ENCODE measurements at regions not wholly inside any gene's neighbourhood (a gene's known extent, or its start where the extent isn't known, plus 50 kb on each side); places are given as distances from the start of the nearest gene placed in this dataset.

DNA sequence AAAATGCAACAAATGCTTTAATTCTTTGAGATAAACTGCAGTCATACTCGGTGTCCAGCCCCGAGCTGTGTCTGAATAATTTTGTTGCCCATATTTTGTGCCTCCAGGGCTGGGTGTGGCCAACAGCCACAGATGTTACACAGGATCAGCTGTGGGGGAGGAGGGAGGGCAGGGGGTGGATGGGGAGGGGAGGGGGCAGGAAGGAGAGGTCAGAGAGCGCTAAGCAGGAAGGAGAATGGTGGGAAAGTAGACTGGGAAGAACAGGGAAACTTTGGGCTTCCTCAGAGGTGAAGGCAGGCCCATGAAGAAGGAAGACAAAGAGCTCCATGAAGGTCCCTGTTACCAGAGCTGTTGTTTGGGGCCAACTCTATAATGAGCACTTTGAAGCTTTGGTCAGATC lies 295.8 kb downstream of the COG6 start:
- H2AFZ ChIP-seq (ENCODE audit: low read depth, low read length): no peak overlapping the region
- H3K79me2 ChIP-seq (ENCODE audit: control insufficient read depth, insufficient read depth, low read length): no peaks in the 10 kb centered on the region
- ChIA-PET CTCF (ENCODE audit: low intra/inter-chr PET ratio) (no interaction called here), POLR2A (no interaction called here)
- no TSS peak for BruUV-seq (replicated peaks)
- ATAC-seq: no peak
- WGBS (ENCODE audit: insufficient coverage, low coverage, missing lambda C conversion rate): 0% methylated on average over 2 of the region's 3 CpGs
- H4K20me1 ChIP-seq (replicated peaks; ENCODE audit: control insufficient read depth, insufficient read depth, low read length): no peaks in the 10 kb centered on the region
- H3K4me1 ChIP-seq (replicated peaks in 1 of 2; ENCODE audit: control insufficient read depth in 2 of 2, insufficient read depth in 2 of 2, low read length in 2 of 2): no peaks in the 10 kb centered on the region
- no peak overlapping the region for H3K9ac ChIP-seq (ENCODE audit: insufficient read depth in 1 of 2, low read depth in 2 of 2, low read length in 2 of 2)
- H3K36me3 ChIP-seq (ENCODE audit: control insufficient read depth, insufficient read depth, low read length): no peaks in the 10 kb centered on the region
- H3K4me2 ChIP-seq (ENCODE audit: insufficient read depth, low read length): no peak overlapping the region
- H3K9me1 ChIP-seq (ENCODE audit: control insufficient read depth, insufficient read depth, low read length): no peaks in the 10 kb centered on the region
- H3K4me3 ChIP-seq: no peak overlapping the region
- FAIRE-seq: no peak
- in situ Hi-C loops (cut with MboI): no loop called here
- no peak for DNase-seq (ENCODE audit: extremely low read depth in 1 of 4, low spot score in 3 of 4)
- no peak overlapping the region for H3K27ac ChIP-seq (ENCODE audit: extremely low read depth, low read depth, low read length)
- TF ChIP-seq FUS (optimal IDR thresholded peaks at IDR 0.05; ENCODE audit: low read depth, low read length) (no peak), ERF (CRISPR knock-in tag; IDR thresholded peaks at IDR 0.05) (no peak), GTF2E2 (tag; IDR thresholded peaks at IDR 0.05) (no peak), HNRNPK (IDR thresholded peaks at IDR 0.05; ENCODE audit: low read depth, low read length, poor library complexity, severe bottlenecking) (no peak), POLR3G (IDR thresholded peaks at IDR 0.05; ENCODE audit: extremely low read depth, insufficient read length, insufficient replicate concordance) (no peak)
- TF ChIP-seq, protein P1, sequence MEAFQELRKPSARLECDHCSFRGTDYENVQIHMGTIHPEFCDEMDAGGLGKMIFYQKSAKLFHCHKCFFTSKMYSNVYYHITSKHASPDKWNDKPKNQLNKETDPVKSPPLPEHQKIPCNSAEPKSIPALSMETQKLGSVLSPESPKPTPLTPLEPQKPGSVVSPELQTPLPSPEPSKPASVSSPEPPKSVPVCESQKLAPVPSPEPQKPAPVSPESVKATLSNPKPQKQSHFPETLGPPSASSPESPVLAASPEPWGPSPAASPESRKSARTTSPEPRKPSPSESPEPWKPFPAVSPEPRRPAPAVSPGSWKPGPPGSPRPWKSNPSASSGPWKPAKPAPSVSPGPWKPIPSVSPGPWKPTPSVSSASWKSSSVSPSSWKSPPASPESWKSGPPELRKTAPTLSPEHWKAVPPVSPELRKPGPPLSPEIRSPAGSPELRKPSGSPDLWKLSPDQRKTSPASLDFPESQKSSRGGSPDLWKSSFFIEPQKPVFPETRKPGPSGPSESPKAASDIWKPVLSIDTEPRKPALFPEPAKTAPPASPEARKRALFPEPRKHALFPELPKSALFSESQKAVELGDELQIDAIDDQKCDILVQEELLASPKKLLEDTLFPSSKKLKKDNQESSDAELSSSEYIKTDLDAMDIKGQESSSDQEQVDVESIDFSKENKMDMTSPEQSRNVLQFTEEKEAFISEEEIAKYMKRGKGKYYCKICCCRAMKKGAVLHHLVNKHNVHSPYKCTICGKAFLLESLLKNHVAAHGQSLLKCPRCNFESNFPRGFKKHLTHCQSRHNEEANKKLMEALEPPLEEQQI (IDR thresholded peaks at IDR 0.05): no peak
- TF ChIP-seq, protein P2, sequence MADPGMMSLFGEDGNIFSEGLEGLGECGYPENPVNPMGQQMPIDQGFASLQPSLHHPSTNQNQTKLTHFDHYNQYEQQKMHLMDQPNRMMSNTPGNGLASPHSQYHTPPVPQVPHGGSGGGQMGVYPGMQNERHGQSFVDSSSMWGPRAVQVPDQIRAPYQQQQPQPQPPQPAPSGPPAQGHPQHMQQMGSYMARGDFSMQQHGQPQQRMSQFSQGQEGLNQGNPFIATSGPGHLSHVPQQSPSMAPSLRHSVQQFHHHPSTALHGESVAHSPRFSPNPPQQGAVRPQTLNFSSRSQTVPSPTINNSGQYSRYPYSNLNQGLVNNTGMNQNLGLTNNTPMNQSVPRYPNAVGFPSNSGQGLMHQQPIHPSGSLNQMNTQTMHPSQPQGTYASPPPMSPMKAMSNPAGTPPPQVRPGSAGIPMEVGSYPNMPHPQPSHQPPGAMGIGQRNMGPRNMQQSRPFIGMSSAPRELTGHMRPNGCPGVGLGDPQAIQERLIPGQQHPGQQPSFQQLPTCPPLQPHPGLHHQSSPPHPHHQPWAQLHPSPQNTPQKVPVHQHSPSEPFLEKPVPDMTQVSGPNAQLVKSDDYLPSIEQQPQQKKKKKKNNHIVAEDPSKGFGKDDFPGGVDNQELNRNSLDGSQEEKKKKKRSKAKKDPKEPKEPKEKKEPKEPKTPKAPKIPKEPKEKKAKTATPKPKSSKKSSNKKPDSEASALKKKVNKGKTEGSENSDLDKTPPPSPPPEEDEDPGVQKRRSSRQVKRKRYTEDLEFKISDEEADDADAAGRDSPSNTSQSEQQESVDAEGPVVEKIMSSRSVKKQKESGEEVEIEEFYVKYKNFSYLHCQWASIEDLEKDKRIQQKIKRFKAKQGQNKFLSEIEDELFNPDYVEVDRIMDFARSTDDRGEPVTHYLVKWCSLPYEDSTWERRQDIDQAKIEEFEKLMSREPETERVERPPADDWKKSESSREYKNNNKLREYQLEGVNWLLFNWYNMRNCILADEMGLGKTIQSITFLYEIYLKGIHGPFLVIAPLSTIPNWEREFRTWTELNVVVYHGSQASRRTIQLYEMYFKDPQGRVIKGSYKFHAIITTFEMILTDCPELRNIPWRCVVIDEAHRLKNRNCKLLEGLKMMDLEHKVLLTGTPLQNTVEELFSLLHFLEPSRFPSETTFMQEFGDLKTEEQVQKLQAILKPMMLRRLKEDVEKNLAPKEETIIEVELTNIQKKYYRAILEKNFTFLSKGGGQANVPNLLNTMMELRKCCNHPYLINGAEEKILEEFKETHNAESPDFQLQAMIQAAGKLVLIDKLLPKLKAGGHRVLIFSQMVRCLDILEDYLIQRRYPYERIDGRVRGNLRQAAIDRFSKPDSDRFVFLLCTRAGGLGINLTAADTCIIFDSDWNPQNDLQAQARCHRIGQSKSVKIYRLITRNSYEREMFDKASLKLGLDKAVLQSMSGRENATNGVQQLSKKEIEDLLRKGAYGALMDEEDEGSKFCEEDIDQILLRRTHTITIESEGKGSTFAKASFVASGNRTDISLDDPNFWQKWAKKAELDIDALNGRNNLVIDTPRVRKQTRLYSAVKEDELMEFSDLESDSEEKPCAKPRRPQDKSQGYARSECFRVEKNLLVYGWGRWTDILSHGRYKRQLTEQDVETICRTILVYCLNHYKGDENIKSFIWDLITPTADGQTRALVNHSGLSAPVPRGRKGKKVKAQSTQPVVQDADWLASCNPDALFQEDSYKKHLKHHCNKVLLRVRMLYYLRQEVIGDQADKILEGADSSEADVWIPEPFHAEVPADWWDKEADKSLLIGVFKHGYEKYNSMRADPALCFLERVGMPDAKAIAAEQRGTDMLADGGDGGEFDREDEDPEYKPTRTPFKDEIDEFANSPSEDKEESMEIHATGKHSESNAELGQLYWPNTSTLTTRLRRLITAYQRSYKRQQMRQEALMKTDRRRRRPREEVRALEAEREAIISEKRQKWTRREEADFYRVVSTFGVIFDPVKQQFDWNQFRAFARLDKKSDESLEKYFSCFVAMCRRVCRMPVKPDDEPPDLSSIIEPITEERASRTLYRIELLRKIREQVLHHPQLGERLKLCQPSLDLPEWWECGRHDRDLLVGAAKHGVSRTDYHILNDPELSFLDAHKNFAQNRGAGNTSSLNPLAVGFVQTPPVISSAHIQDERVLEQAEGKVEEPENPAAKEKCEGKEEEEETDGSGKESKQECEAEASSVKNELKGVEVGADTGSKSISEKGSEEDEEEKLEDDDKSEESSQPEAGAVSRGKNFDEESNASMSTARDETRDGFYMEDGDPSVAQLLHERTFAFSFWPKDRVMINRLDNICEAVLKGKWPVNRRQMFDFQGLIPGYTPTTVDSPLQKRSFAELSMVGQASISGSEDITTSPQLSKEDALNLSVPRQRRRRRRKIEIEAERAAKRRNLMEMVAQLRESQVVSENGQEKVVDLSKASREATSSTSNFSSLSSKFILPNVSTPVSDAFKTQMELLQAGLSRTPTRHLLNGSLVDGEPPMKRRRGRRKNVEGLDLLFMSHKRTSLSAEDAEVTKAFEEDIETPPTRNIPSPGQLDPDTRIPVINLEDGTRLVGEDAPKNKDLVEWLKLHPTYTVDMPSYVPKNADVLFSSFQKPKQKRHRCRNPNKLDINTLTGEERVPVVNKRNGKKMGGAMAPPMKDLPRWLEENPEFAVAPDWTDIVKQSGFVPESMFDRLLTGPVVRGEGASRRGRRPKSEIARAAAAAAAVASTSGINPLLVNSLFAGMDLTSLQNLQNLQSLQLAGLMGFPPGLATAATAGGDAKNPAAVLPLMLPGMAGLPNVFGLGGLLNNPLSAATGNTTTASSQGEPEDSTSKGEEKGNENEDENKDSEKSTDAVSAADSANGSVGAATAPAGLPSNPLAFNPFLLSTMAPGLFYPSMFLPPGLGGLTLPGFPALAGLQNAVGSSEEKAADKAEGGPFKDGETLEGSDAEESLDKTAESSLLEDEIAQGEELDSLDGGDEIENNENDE (IDR thresholded peaks at IDR 0.05; ENCODE audit: low read depth, low read length): no peak
- H3K9me3 ChIP-seq (replicated peaks; ENCODE audit: control insufficient read depth, insufficient read depth, low read depth, low read length): no peaks in the 10 kb centered on the region
- H3K27me3 ChIP-seq (ENCODE audit: control insufficient read depth in 2 of 2, insufficient read depth in 2 of 2, low read length in 2 of 2): no peaks in the 10 kb centered on the region
- intact Hi-C loops (cut with micrococcal nuclease): no loop called here
